ENCODE measurements at regions not wholly inside any gene's neighbourhood (a gene's known extent, or its start where the extent isn't known, plus 50 kb on each side); places are given as distances from the start of the nearest gene placed in this dataset.

GRCh38 chr13:73985783-73986182 is 148.4 kb downstream of the KLF12 start:
- Histone ChIP-seq H3K27ac (no peak overlapping the region), H3K27me3 (no peaks in the 10 kb centered on the region), H3K4me3 (no peak overlapping the region), H3K36me3 (replicated peaks in 1 of 2) (no peaks in the 10 kb centered on the region), H3K4me1 (replicated peaks in 1 of 2) (no peaks in the 10 kb centered on the region), H3K9me3 (replicated peaks in 1 of 3) (no peaks in the 10 kb centered on the region)
- no peak for TF ChIP-seq CTCF (IDR thresholded peaks at IDR 0.05)
- TF ChIP-seq POLR2A (IDR thresholded peaks at IDR 0.05): no peak
- WGBS, 4 donors: 69 to 86% (median 78%) methylated on average over 3 of the region's 3 CpGs
- no peak for DNase-seq
- intact Hi-C loops (cut with DNase I): no loop called here

GRCh38 chr13:73984949-73985691 is 149.1 kb downstream of the KLF12 start:
- Histone ChIP-seq H3K9me3 (replicated peaks in 1 of 3) (no peaks in the 10 kb centered on the region), H3K4me3 (no peak overlapping the region), H3K36me3 (replicated peaks in 1 of 2) (no peaks in the 10 kb centered on the region), H3K4me1 (replicated peaks in 1 of 2) (no peaks in the 10 kb centered on the region), H3K27me3 (no peaks in the 10 kb centered on the region), H3K27ac (no peak overlapping the region)
- 82 to 94% (median 89%) methylated on average over 11 of the region's 11 CpGs for WGBS, 4 donors
- intact Hi-C loops (cut with DNase I): no loop called here
- DNase-seq: no peak
- TF ChIP-seq CTCF (IDR thresholded peaks at IDR 0.05) (no peak), POLR2A (IDR thresholded peaks at IDR 0.05) (no peak)

- intact Hi-C loops (cut with DNase I): no loop called here
- no peak overlapping the region for H3K27ac ChIP-seq
- H3K27me3 ChIP-seq: no peaks in the 10 kb centered on the region
- 93 to 95% (median 94%) methylated on average over 11 of the region's 11 CpGs for WGBS, 4 donors
- no peak for TF ChIP-seq POLR2A (IDR thresholded peaks at IDR 0.05)
- no peaks in the 10 kb centered on the region for H3K36me3 ChIP-seq (replicated peaks in 1 of 2)
- no peak overlapping the region for H3K4me3 ChIP-seq
- no peaks in the 10 kb centered on the region for H3K9me3 ChIP-seq (replicated peaks in 1 of 3)
- DNase-seq: no peak
- H3K4me1 ChIP-seq (replicated peaks in 1 of 2): no peaks in the 10 kb centered on the region
Measured at GRCh38 chr13:73984201-73984600, 150.0 kb downstream of the KLF12 start.

GRCh38 chr13:73983109-73983508 is 151.1 kb downstream of the KLF12 start:
- DNase-seq: no peak
- H3K27ac ChIP-seq: no peak overlapping the region
- TF ChIP-seq POLR2A (IDR thresholded peaks at IDR 0.05) (no peak), CTCF (IDR thresholded peaks at IDR 0.05) (no peak)
- intact Hi-C loops (cut with DNase I): no loop called here
- no peaks in the 10 kb centered on the region for H3K36me3 ChIP-seq (replicated peaks in 1 of 2)
- H3K27me3 ChIP-seq: no peaks in the 10 kb centered on the region
- H3K9me3 ChIP-seq (replicated peaks in 1 of 3): no peaks in the 10 kb centered on the region
- H3K4me1 ChIP-seq (replicated peaks in 1 of 2): no peaks in the 10 kb centered on the region
- WGBS, 4 donors: 75 to 90% (median 82%) methylated on average over 6 of the region's 6 CpGs
- H3K4me3 ChIP-seq: no peak overlapping the region

- Histone ChIP-seq H3K27me3 (no peaks in the 10 kb centered on the region), H3K4me1 (replicated peaks in 1 of 2) (no peaks in the 10 kb centered on the region), H3K27ac (no peak overlapping the region), H3K4me3 (no peak overlapping the region), H3K9me3 (replicated peaks in 1 of 3) (no peaks in the 10 kb centered on the region), H3K36me3 (replicated peaks in 1 of 2) (no peaks in the 10 kb centered on the region)
- no peak for TF ChIP-seq POLR2A (IDR thresholded peaks at IDR 0.05)
- TF ChIP-seq CTCF (IDR thresholded peaks at IDR 0.05): no peak
- intact Hi-C loops (cut with DNase I): no loop called here
- no peak for DNase-seq
- 57 to 71% (median 60%) methylated on average over 4 of the region's 4 CpGs for WGBS, 4 donors
Measured at GRCh38 chr13:73981595-73981994, 152.6 kb downstream of the KLF12 start.
